Peyer's patch (tissue), 4 donors: ENCODE measurements at regions not wholly inside any gene's neighbourhood (a gene's known extent, or its start where the extent isn't known, plus 50 kb on each side); places are given as distances from the start of the nearest gene placed in this dataset.

Source experiments
- DNase-seq, 3 donors: peaks; one replicate each; pipeline ENCODE4 v3.0.0-alpha.2; 2017 to 2019
- H3K27ac ChIP-seq, 4 donors: fragments of 200-600 bp; sonication (generic); one replicate each; pipeline ENCODE4 v1.5.1; 2016 to 2019
- H3K27me3 ChIP-seq, 2 donors: fragments of 200-600 bp; sonication (generic); one replicate each; pipeline ENCODE4 v1.5.1; 2019
- H3K36me3 ChIP-seq, 3 donors: fragments of 200-600 bp; sonication (generic); one replicate each; pipeline ENCODE4 v1.5.1; 2016 to 2019
- H3K4me1 ChIP-seq, 4 donors: fragments of 200-600 bp; sonication (generic); one replicate each; pipeline ENCODE4 v1.5.1; 2016 to 2019
- H3K4me3 ChIP-seq, 4 donors: fragments of 200-600 bp; sonication (generic); 1 replicate in 3 of 4; 2 replicates in 1 of 4; pipeline ENCODE4 v1.5.1; 2016 to 2019; ENCODE audit warnings: mild to moderate bottlenecking in 1 of 4
- H3K9me3 ChIP-seq, 4 donors: fragments of 200-600 bp; sonication (generic); one replicate each; pipeline ENCODE4 v1.5.1; 2016 to 2019; ENCODE audit warnings: mild to moderate bottlenecking in 1 of 4
- POLR2A ChIP-seq, 2 donors: fragments of 450-650 bp; IDR thresholded peaks; one replicate each; pipeline ENCODE4 v1.5.1; 2017; ENCODE audit warnings: antibody characterized with exemption in 2 of 2, mild to moderate bottlenecking in 2 of 2, moderate library complexity in 2 of 2
- TF ChIP-seq, protein P1 (sequence below), 6 experiments: fragments of 450-650 bp in 4 of 6; fragments of 200-600 bp in 2 of 6; sonication (generic) in 1 of 6; IDR thresholded peaks; one replicate each; pipeline ENCODE4 v1.5.1; 2017 to 2019; ENCODE audit warnings: antibody characterized with exemption in 6 of 6, mild to moderate bottlenecking in 3 of 6, moderate library complexity in 1 of 6

DNA sequence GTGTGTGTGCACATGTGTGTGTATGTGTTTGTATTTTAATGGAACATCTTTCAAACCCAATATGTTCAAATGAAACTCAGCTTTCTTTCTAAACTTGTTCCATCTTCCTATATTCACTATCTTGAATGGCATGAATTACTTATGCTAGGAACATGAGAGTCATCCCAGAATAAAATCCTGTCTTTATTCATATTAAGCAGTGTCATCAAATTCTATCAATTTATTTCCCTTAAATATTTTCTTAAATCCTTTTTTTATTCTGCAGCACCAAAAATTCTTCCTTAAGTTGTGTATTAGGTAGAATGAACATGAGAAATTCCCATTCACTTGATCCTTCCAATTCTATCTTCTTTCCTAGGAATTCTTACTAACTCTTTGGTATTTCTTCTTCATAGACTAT lies 146.6 kb upstream of the PCDH15 start:
- Histone ChIP-seq H3K36me3 (no peaks in the 10 kb centered on the region), H3K4me1 (no peaks in the 10 kb centered on the region), H3K27ac (no peak overlapping the region), H3K9me3 (no peaks in the 10 kb centered on the region), H3K4me3 (no peak overlapping the region), H3K27me3 (no peaks in the 10 kb centered on the region)
- no peak for DNase-seq
- TF ChIP-seq POLR2A (IDR thresholded peaks at IDR 0.05), result no peak
- TF ChIP-seq, protein P1, sequence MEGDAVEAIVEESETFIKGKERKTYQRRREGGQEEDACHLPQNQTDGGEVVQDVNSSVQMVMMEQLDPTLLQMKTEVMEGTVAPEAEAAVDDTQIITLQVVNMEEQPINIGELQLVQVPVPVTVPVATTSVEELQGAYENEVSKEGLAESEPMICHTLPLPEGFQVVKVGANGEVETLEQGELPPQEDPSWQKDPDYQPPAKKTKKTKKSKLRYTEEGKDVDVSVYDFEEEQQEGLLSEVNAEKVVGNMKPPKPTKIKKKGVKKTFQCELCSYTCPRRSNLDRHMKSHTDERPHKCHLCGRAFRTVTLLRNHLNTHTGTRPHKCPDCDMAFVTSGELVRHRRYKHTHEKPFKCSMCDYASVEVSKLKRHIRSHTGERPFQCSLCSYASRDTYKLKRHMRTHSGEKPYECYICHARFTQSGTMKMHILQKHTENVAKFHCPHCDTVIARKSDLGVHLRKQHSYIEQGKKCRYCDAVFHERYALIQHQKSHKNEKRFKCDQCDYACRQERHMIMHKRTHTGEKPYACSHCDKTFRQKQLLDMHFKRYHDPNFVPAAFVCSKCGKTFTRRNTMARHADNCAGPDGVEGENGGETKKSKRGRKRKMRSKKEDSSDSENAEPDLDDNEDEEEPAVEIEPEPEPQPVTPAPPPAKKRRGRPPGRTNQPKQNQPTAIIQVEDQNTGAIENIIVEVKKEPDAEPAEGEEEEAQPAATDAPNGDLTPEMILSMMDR (IDR thresholded peaks at IDR 0.05), result no peak

DNA sequence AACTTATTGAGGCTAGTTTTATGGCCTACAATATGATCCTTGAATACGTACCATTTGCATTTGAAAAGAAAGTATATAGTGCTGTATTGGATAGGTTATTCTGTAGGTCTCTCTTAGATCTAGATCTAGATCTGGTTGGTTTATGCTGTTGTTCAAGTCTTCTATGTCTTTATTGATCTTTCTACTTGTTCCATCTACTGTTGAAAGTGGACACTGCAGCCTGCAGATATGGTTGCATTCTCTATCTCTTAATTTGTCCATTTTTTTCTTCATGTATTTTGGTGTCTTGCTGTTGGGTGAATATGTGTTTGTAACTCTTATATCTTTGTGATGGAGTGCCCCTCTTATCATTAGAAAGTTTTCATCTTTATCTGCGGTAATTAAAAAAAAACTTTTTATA lies 139.4 kb upstream of the PCDH15 start:
- Histone ChIP-seq H3K36me3 (no peaks in the 10 kb centered on the region), H3K9me3 (no peaks in the 10 kb centered on the region), H3K27me3 (no peaks in the 10 kb centered on the region), H3K4me3 (no peak overlapping the region), H3K27ac (no peak overlapping the region), H3K4me1 (no peaks in the 10 kb centered on the region)
- DNase-seq, result no peak
- TF ChIP-seq POLR2A (IDR thresholded peaks at IDR 0.05), result no peak
- TF ChIP-seq, protein P1 (IDR thresholded peaks at IDR 0.05), result no peak

DNA sequence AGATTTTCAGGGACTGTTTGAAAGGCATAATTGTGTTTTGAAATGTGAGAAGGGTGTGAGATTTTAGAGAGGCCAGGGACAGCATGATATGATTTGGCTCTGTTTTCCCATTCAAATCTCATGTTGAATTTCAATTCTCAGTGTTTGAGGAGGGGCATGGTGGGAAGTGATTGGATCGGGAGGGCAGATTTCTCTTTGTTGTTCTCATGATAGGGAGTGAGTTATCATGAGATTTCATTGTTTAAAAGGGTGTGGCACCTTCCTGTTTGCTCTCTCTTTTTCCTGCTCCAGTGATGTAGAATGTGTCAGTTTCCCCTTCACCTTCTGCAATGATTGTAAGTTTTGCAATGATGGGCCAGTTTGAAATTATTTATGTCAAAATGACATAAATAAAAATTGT lies 113.0 kb upstream of the PCDH15 start:
- H3K4me1 ChIP-seq, result no peaks in the 10 kb centered on the region
- no peak overlapping the region for H3K4me3 ChIP-seq
- TF ChIP-seq, protein P1 (IDR thresholded peaks at IDR 0.05), result no peak
- TF ChIP-seq POLR2A (IDR thresholded peaks at IDR 0.05), result no peak
- no peak for DNase-seq
- no peaks in the 10 kb centered on the region for H3K27me3 ChIP-seq
- H3K27ac ChIP-seq, result no peak overlapping the region
- H3K36me3 ChIP-seq, result no peaks in the 10 kb centered on the region
- no peaks in the 10 kb centered on the region for H3K9me3 ChIP-seq

DNA sequence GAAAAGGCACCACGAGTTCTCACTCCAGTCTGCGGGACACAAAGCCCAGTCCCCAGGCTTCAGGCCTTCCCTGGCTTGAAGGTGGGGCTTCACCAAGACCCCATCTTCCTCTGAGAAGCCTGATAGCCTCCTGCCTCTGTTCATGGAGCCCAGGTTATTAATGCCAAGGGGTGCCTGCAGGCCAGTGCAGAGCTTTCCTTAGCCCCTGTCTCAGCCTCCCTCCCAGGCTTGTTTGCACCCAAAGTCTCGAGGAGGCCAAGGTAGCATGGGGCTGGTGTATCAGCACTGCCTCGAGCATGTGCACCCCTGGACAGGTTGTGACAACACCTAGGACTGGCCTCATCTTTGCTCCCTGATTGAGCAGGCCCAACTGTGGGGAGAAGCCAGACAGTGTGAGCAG lies 108.1 kb upstream of the PCDH15 start:
- no peak for DNase-seq
- Histone ChIP-seq H3K4me1 (no peaks in the 10 kb centered on the region), H3K9me3 (no peaks in the 10 kb centered on the region), H3K4me3 (no peak overlapping the region), H3K27me3 (no peaks in the 10 kb centered on the region), H3K36me3 (no peaks in the 10 kb centered on the region), H3K27ac (no peak overlapping the region)
- TF ChIP-seq, protein P1 (IDR thresholded peaks at IDR 0.05), result no peak
- TF ChIP-seq POLR2A (IDR thresholded peaks at IDR 0.05), result no peak

DNA sequence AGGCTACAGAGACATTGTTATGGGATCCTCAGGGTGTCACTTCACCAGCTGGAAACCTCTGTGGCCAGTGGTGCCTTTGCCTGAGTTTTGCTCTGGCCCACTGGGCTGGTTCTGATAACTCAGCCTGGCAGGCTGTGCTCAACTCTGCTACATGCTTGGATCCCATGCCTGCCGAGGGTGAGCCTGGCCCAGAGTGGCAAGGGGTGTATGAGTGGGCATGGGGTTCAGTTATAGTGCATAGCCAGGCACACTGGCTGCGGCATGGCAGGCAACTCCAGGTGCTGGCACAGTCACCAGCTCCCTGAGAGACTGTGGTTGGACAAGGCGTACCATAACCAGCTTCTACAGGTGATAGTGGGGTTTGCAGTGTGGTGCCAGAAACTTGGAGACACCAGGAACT lies 107.0 kb upstream of the PCDH15 start:
- Histone ChIP-seq H3K9me3 (no peaks in the 10 kb centered on the region), H3K36me3 (no peaks in the 10 kb centered on the region), H3K4me3 (no peak overlapping the region), H3K27ac (no peak overlapping the region), H3K4me1 (no peaks in the 10 kb centered on the region), H3K27me3 (no peaks in the 10 kb centered on the region)
- no peak for DNase-seq
- no peak for TF ChIP-seq POLR2A (IDR thresholded peaks at IDR 0.05)
- TF ChIP-seq, protein P1 (IDR thresholded peaks at IDR 0.05), result no peak

DNA sequence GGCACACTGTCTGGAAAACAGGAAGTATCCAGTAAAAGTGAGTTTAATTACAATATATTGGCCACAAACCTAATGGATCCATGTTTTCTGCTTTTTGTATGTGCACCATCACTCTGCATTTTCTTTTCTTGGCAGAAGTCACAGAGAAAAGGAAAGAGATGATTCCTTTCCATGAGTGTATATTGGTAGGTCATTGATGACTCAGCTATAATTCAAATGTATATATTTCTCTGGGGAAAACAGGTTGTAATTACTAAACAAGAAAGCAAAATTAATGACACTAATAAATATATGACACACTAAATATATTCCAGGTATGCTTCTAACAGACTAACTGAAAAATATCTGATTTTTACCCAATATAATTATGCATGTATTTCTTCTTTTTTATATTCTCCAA lies 105.9 kb upstream of the PCDH15 start:
- H3K4me3 ChIP-seq, result no peak overlapping the region
- TF ChIP-seq POLR2A (IDR thresholded peaks at IDR 0.05), result no peak
- TF ChIP-seq, protein P1 (IDR thresholded peaks at IDR 0.05), result no peak
- H3K9me3 ChIP-seq, result no peaks in the 10 kb centered on the region
- H3K27ac ChIP-seq, result no peak overlapping the region
- no peak for DNase-seq
- H3K36me3 ChIP-seq, result no peaks in the 10 kb centered on the region
- no peaks in the 10 kb centered on the region for H3K4me1 ChIP-seq
- no peaks in the 10 kb centered on the region for H3K27me3 ChIP-seq
